Activated CD4-positive, alpha-beta T cell treated with anti-CD3 and anti-CD28 coated beads, Interleukin-2, amount 50 U/mL, for 48 hours (primary cell): ENCODE measurements at regions not wholly inside any gene's neighbourhood (a gene's known extent, or its start where the extent isn't known, plus 50 kb on each side); places are given as distances from the start of the nearest gene placed in this dataset.

Experiments used
- DNase-seq, 2 experiments: peaks; one replicate each; pipeline ENCODE4 v3.0.0-alpha.2; 2020

GRCh38 chr4:107304699-107305286 lies 268.7 kb upstream of the DKK2 start:
- no peak for DNase-seq

DNA sequence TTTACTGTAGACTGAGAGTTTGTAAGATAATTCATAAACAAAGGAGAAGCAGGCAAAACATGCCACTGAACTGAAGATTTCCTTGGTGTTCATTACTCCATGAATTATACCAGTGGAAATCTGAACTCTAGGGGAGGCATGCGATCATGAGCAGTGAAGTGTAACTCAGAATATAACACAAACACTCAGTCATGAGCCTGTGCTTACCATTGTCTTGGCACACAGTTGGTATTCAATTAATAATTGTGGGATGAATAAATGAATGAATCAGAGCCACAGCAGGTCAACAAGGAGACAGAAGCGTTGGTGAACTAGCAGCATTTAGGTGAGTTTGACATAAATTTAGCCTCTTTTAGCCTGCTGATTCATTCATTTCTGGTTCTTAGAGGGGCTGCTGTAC lies 263.5 kb upstream of the DKK2 start:
- no peak for DNase-seq

- DNase-seq: no peak
Observed at GRCh38 chr4:107292979-107293378, 256.9 kb upstream of the DKK2 start.

- no peak for DNase-seq
Observed at GRCh38 chr4:107283587-107284559, 247.8 kb upstream of the DKK2 start.

DNA sequence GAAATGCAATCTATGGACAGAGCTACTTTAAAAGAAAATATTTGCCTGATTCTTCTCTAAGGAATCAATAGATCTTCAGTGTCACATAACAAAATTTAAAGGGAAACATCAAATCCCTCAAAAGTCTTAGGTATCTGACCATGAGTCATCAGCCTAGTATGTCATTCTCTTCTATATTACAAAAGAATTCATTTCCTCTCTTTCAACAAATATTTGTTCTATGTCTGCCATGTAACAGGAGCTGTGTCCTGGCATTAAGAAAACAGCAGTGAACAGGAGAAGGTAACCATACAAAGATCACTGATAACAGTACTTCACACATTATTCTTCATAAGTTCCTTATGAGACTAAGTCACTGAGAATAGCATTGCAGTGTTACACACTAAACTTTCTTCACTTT lies 243.6 kb upstream of the DKK2 start:
- no peak for DNase-seq

GRCh38 chr4:107278791-107279483 lies 242.8 kb upstream of the DKK2 start:
- DNase-seq: no peak

DNA sequence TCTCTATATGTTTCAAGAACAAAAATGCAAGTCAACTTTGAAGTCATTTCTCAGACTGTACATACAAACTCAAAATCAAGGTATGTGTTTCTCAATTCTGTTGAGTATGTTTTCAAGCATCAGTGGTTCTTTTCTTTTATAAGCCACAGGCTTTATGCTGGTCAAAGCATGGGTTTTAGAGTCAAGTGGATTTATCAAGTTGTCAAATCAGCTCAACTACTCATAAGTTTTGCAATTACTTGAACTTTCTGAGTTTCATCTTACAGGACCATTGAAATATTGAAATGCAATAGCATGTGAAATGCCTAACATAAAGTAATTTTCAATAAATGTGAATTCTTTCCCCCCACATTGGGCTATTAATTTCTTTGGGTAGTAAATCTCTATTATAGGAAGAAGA lies 239.9 kb upstream of the DKK2 start:
- DNase-seq: no peak

DNA sequence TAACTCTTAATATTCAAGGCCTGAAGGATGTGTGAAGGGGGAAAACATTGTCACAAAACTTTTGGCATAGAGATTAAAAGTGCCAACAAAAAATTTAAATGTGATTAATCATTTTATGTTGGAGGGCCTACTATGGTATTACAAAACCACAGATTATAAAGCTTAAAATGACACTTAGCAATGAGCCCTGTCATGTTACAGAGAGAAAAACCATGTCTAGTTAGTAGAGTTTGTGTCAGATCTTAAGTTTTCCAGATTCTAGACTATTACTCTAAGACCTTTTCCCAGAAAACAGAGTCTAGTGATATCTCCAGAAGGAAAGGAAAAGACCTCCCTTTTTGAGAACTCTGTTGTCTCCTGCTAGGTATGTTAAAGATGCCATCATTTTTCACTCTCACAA lies 239.1 kb upstream of the DKK2 start:
- DNase-seq: no peak

- DNase-seq: no peak
Observed at GRCh38 chr4:107270614-107271013, 234.5 kb upstream of the DKK2 start.

GRCh38 chr4:107269175-107269574 lies 233.1 kb upstream of the DKK2 start:
- DNase-seq: no peak

GRCh38 chr4:107265859-107266258 lies 229.7 kb upstream of the DKK2 start:
- no peak for DNase-seq

- no peak for DNase-seq
Observed at GRCh38 chr4:107261241-107261874, 225.2 kb upstream of the DKK2 start.

- no peak for DNase-seq
Observed at GRCh38 chr4:107258359-107258758, 222.2 kb upstream of the DKK2 start.

- DNase-seq: no peak
Observed at GRCh38 chr4:107255596-107255995, 219.5 kb upstream of the DKK2 start.

GRCh38 chr4:107255114-107255513 lies 219.0 kb upstream of the DKK2 start:
- no peak for DNase-seq

DNA sequence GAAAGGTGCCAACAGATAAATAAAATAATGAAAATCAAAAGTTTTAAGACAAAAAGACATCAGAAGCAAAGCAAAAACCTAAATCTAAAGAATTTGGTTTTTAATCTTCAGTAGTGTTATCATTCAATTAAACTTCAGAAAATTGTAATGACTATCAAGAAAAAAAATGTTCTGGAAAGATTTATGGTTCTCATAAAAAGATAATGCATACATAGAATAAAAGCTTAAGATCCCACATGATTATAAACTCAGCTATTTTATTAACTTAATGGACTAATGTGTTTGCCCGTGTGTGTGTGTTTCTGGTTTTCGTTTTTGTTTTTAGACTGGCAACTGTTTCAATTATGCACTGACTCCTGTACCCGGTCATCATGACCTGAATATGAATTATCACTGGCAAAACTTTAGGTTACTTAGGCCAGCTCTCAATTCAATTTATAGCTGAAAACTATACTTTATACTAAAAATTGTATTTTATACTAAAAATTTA lies 217.5 kb upstream of the DKK2 start:
- DNase-seq: no peak

DNA sequence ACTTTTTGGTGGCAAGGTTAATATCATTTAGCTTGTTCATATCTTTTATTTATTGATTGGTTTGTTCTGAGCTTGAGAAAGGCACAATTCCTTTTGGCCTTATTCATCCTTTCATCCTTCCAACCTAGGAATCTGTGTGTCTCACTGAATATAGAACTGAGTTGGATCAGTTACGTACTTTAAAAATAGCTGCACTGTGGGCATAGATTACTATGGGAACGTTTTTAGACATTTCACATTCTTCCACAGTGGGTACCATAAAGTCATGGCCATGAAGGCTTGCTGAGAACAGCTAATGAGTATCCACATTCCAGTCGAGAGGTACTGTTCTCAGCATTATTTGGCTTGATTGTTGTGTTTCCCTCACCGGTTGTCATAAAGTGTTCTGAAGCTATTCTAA lies 217.0 kb upstream of the DKK2 start:
- no peak for DNase-seq

DNA sequence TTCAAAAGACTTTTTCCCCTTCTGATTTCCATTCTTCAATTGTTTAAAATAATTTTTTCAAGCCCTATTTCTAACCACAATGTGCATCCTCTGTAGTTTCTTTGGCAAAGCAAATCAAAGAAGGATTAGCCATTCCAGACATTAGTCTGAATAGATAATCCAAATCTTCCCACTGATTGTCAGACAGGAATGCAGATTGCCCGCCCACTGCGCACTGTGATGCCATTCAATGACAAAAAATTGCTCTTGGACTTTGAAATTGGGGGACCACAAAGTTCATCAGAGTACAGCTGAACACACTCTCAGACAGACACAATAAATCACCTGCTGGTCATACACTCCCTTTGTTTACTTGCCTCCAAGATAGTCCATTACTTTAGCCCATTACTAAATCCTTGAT lies 216.5 kb upstream of the DKK2 start:
- no peak for DNase-seq

DNA sequence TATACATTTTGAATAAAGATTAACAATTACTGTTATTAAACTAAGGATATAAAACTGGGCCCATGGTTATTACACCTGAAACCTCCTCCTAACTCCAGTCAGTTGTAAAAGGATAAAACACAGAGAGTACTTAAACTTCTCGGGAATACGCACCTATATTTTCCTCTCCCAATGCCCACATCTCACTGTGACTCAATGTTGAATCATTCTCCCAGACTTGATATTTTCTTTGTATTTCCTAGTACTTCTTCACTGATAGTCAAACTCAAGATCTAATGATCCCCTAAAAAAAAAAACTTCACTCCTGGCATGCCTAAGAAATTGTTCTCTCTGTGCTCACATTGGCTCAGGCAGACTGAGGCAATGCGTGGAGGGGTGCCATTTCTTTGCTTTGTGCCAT lies 212.5 kb upstream of the DKK2 start:
- DNase-seq: no peak

DNA sequence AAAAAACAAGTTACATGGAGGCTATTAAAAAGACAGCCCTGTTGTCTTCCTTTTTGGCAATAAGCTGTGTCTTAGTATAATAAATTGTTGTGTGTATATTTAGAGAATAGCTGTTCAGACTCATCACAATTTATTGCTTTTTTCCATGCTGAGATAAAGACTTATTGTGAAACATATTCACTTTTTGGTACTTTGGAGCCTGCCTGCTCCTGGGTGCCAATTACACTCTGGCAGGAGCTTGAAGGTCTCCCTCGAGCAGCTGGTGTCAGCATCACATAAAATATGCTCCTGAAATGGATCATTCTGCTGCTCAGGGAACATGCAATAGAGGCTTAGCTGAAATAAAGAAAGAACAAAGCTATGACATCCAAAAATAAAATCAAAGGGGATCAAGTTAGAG lies 211.6 kb upstream of the DKK2 start:
- no peak for DNase-seq

DNA sequence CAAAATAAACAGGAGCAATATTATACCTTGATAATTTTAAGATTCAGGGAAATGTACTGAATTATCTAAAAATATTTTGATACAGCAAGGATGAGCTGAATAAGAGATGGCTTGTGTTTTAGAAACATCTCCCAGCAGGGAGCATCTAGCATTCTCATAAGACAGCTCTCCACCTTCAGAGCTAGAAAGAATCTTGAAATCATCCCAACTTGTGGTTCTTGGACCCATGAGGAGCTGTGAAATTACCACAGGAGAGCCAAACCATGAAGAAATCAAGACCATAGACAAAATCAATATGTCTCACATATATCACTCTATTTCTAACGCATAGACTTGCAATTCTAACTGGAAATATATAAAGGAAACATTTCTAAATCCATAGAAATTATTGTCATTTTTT lies 210.6 kb upstream of the DKK2 start:
- no peak for DNase-seq

DNA sequence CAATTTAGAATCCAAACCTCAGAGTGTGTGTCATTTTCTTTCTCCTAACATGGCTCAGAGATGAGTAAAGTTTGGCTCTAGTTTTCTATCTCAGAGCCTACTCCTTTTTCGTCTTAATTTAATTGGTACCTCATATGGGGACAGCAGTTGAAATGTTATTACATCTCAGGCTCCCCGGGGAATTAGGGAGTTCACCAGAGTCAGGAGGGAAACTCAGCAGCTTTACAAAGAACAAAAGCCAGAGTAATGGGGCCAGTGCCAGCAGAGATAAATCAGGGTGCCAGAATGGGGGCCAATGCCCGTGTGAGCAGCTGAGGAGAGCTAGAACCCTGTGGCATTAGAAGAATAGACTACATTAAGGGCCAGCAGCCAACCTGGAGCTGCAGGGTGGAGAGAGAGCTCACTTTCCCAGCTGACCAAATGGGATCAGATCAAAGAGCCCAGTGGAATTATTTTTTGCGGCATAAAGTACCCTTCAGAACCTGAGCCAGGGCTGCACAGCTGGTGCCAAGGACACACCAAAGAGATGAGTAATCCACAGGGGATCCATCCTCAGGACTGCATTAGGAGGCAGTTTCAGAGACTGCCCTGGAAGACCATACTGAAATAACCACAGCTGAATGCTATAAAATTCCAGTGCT lies 207.1 kb upstream of the DKK2 start:
- DNase-seq: no peak

GRCh38 chr4:107220976-107221375 lies 184.9 kb upstream of the DKK2 start:
- DNase-seq: no peak
